IgD-negative memory B cell (primary cell): ENCODE measurements at regions not wholly inside any gene's neighbourhood (a gene's known extent, or its start where the extent isn't known, plus 50 kb on each side); places are given as distances from the start of the nearest gene placed in this dataset.

Experiments
- H3K27ac Mint-ChIP-seq, 3 donors: one replicate each; pipeline ENCODE4 v1.8.0; 2020 to 2022; ENCODE audit warnings: mild to moderate bottlenecking in 3 of 3, mixed read lengths in 3 of 3, moderate library complexity in 1 of 3
- H3K27me3 Mint-ChIP-seq: one replicate; pipeline ENCODE4 v1.8.0; 2021; ENCODE audit warnings: mixed read lengths
- H3K36me3 Mint-ChIP-seq: one replicate; pipeline ENCODE4 v1.8.0; 2020; ENCODE audit warnings: mild to moderate bottlenecking, mixed read lengths
- H3K4me1 Mint-ChIP-seq, 3 donors: one replicate each; pipeline ENCODE4 v1.8.0; 2020 to 2022; ENCODE audit warnings: mixed read lengths in 3 of 3, mild to moderate bottlenecking in 1 of 3
- H3K4me3 Mint-ChIP-seq, 4 donors: one replicate each; pipeline ENCODE4 v1.8.0; 2020 to 2022; ENCODE audit warnings: mild to moderate bottlenecking in 4 of 4, mixed read lengths in 4 of 4, moderate library complexity in 3 of 4
- H3K9me3 Mint-ChIP-seq, 3 donors: one replicate each; pipeline ENCODE4 v1.8.0; 2020 to 2021; ENCODE audit warnings: mixed read lengths in 3 of 3, mild to moderate bottlenecking in 1 of 3

GRCh38 chr6:139568151-139568955, 193.9 kb upstream of the CITED2 start:
- Mint-ChIP-seq H3K4me1 (no peaks in the 10 kb centered on the region), H3K27me3 (no peaks in the 10 kb centered on the region), H3K27ac (no peak overlapping the region)

GRCh38 chr6:139567095-139567494, 192.6 kb upstream of the CITED2 start:
- Mint-ChIP-seq H3K27ac (no peak overlapping the region), H3K4me3 (no peak overlapping the region), H3K36me3 (peaks cover 2% of the 10 kb centered on the region), H3K27me3 (no peaks in the 10 kb centered on the region), H3K4me1 (no peaks in the 10 kb centered on the region), H3K9me3 (no peaks in the 10 kb centered on the region)

More at GRCh38 chr6:139568151-139568955, 193.9 kb upstream of the CITED2 start:
- H3K9me3 Mint-ChIP-seq, result no peaks in the 10 kb centered on the region
- H3K4me3 Mint-ChIP-seq, result no peak overlapping the region
- H3K36me3 Mint-ChIP-seq, result peaks cover 1% of the 10 kb centered on the region

- H3K36me3 Mint-ChIP-seq, result peaks cover 2% of the 10 kb centered on the region
- H3K27ac Mint-ChIP-seq, result no peak overlapping the region
- H3K9me3 Mint-ChIP-seq, result no peaks in the 10 kb centered on the region
- H3K27me3 Mint-ChIP-seq, result no peaks in the 10 kb centered on the region
- no peak overlapping the region for H3K4me3 Mint-ChIP-seq
- H3K4me1 Mint-ChIP-seq, result no peaks in the 10 kb centered on the region
These were observed 191.1 kb upstream of the CITED2 start for GRCh38 chr6:139565591-139565990.

GRCh38 chr6:139557547-139557946, 183.1 kb upstream of the CITED2 start:
- no peak overlapping the region for H3K4me3 Mint-ChIP-seq
- peaks cover 1% of the 10 kb centered on the region for H3K27me3 Mint-ChIP-seq
- no peaks in the 10 kb centered on the region for H3K4me1 Mint-ChIP-seq
- no peak overlapping the region for H3K27ac Mint-ChIP-seq
- H3K9me3 Mint-ChIP-seq, result no peaks in the 10 kb centered on the region
- H3K36me3 Mint-ChIP-seq, result peaks cover 3% of the 10 kb centered on the region

- H3K4me1 Mint-ChIP-seq, result no peaks in the 10 kb centered on the region
- H3K36me3 Mint-ChIP-seq, result peaks cover 3% of the 10 kb centered on the region
- H3K27ac Mint-ChIP-seq, result no peak overlapping the region
- no peaks in the 10 kb centered on the region for H3K9me3 Mint-ChIP-seq
- H3K4me3 Mint-ChIP-seq, result no peak overlapping the region
- peaks cover 1% of the 10 kb centered on the region for H3K27me3 Mint-ChIP-seq
These were observed 182.1 kb upstream of the CITED2 start for GRCh38 chr6:139556532-139556931.

- H3K27ac Mint-ChIP-seq, result no peak overlapping the region
- no peak overlapping the region for H3K4me3 Mint-ChIP-seq
- H3K4me1 Mint-ChIP-seq, result no peaks in the 10 kb centered on the region
- H3K9me3 Mint-ChIP-seq, result no peaks in the 10 kb centered on the region
- H3K36me3 Mint-ChIP-seq, result peaks cover 1% of the 10 kb centered on the region
- no peaks in the 10 kb centered on the region for H3K27me3 Mint-ChIP-seq
These were observed 179.5 kb upstream of the CITED2 start for GRCh38 chr6:139553916-139554315.

- no peaks in the 10 kb centered on the region for H3K27me3 Mint-ChIP-seq
- H3K4me1 Mint-ChIP-seq, result no peaks in the 10 kb centered on the region
- H3K4me3 Mint-ChIP-seq, result no peak overlapping the region
- H3K9me3 Mint-ChIP-seq, result no peaks in the 10 kb centered on the region
- H3K36me3 Mint-ChIP-seq, result no peaks in the 10 kb centered on the region
- H3K27ac Mint-ChIP-seq, result no peak overlapping the region
These were observed 176.9 kb upstream of the CITED2 start for GRCh38 chr6:139551376-139551775.

GRCh38 chr6:139550361-139550760, 175.9 kb upstream of the CITED2 start:
- no peaks in the 10 kb centered on the region for H3K36me3 Mint-ChIP-seq
- H3K4me1 Mint-ChIP-seq, result no peaks in the 10 kb centered on the region
- H3K4me3 Mint-ChIP-seq, result no peak overlapping the region
- no peaks in the 10 kb centered on the region for H3K9me3 Mint-ChIP-seq
- no peak overlapping the region for H3K27ac Mint-ChIP-seq
- no peaks in the 10 kb centered on the region for H3K27me3 Mint-ChIP-seq

GRCh38 chr6:139549561-139550070, 175.2 kb upstream of the CITED2 start:
- H3K4me3 Mint-ChIP-seq, result no peak overlapping the region
- H3K9me3 Mint-ChIP-seq, result no peaks in the 10 kb centered on the region
- H3K36me3 Mint-ChIP-seq, result peaks cover 2% of the 10 kb centered on the region
- no peaks in the 10 kb centered on the region for H3K27me3 Mint-ChIP-seq
- no peaks in the 10 kb centered on the region for H3K4me1 Mint-ChIP-seq
- no peak overlapping the region for H3K27ac Mint-ChIP-seq

GRCh38 chr6:139547804-139548203, 173.4 kb upstream of the CITED2 start:
- Mint-ChIP-seq H3K4me3 (no peak overlapping the region), H3K27ac (no peak overlapping the region), H3K27me3 (no peaks in the 10 kb centered on the region), H3K4me1 (no peaks in the 10 kb centered on the region), H3K9me3 (peaks cover 0 to 2% (median 0%) of the 10 kb centered on the region in 3 donors), H3K36me3 (peaks cover 2% of the 10 kb centered on the region)

GRCh38 chr6:139547122-139547776, 172.8 kb upstream of the CITED2 start:
- H3K36me3 Mint-ChIP-seq, result peaks cover 2% of the 10 kb centered on the region
- H3K9me3 Mint-ChIP-seq, result peaks cover 0 to 2% (median 0%) of the 10 kb centered on the region in 3 donors
- peaks cover 0 to 2% (median 0%) of the 10 kb centered on the region in 3 donors for H3K4me1 Mint-ChIP-seq
- no peak overlapping the region for H3K27ac Mint-ChIP-seq
- no peak overlapping the region for H3K4me3 Mint-ChIP-seq
- no peaks in the 10 kb centered on the region for H3K27me3 Mint-ChIP-seq

- Mint-ChIP-seq H3K9me3 (peaks cover 0 to 2% (median 0%) of the 10 kb centered on the region in 3 donors), H3K4me1 (peaks cover 0 to 5% (median 0%) of the 10 kb centered on the region in 3 donors), H3K27ac (no peak overlapping the region), H3K4me3 (no peak overlapping the region), H3K27me3 (no peaks in the 10 kb centered on the region), H3K36me3 (peaks cover 2% of the 10 kb centered on the region)
These were observed 171.6 kb upstream of the CITED2 start for GRCh38 chr6:139546106-139546472.

GRCh38 chr6:139545206-139546105, 171.0 kb upstream of the CITED2 start:
- H3K27me3 Mint-ChIP-seq, result no peaks in the 10 kb centered on the region
- H3K9me3 Mint-ChIP-seq, result peaks cover 0 to 2% (median 0%) of the 10 kb centered on the region in 3 donors
- peaks cover 2% of the 10 kb centered on the region for H3K36me3 Mint-ChIP-seq
- H3K27ac Mint-ChIP-seq, result no peak overlapping the region
- H3K4me3 Mint-ChIP-seq, result no peak overlapping the region
- peaks cover 2 to 5% (median 3%) of the 10 kb centered on the region in 3 donors for H3K4me1 Mint-ChIP-seq

- H3K4me1 Mint-ChIP-seq, result peaks cover 5 to 6% (median 5%) of the 10 kb centered on the region in 3 donors
- H3K27ac Mint-ChIP-seq, result no peak overlapping the region
- no peaks in the 10 kb centered on the region for H3K27me3 Mint-ChIP-seq
- H3K9me3 Mint-ChIP-seq, result peaks cover 0 to 2% (median 0%) of the 10 kb centered on the region in 3 donors
- H3K36me3 Mint-ChIP-seq, result peaks cover 2% of the 10 kb centered on the region
- no peak overlapping the region for H3K4me3 Mint-ChIP-seq
These were observed 170.2 kb upstream of the CITED2 start for GRCh38 chr6:139544701-139545057.

- peaks cover 5 to 8% (median 5%) of the 10 kb centered on the region in 3 donors for H3K4me1 Mint-ChIP-seq
- no peak overlapping the region for H3K4me3 Mint-ChIP-seq
- peaks cover 0 to 2% (median 0%) of the 10 kb centered on the region in 3 donors for H3K9me3 Mint-ChIP-seq
- peaks cover 4% of the 10 kb centered on the region for H3K36me3 Mint-ChIP-seq
- no peak overlapping the region for H3K27ac Mint-ChIP-seq
- H3K27me3 Mint-ChIP-seq, result no peaks in the 10 kb centered on the region
These were observed 167.9 kb upstream of the CITED2 start for GRCh38 chr6:139542351-139542750.
